HG03135 (cell line): ENCODE measurements at regions not wholly inside any gene's neighbourhood (a gene's known extent, or its start where the extent isn't known, plus 50 kb on each side); places are given as distances from the start of the nearest gene placed in this dataset.
"Not testable (repeated sequence)": the region's sequence is repeated elsewhere in the genome, so short reads cannot be mapped to it uniquely, and the experiment has no call there.

Experiments
- ATAC-seq: cut with Tn5 transposase; IDR thresholded peaks from one replicate; pipeline ENCODE4 v1.9.1; 2021; ENCODE audit warnings: mild to moderate bottlenecking, moderate library complexity; ENCODE audit not compliant: unreplicated experiment

DNA sequence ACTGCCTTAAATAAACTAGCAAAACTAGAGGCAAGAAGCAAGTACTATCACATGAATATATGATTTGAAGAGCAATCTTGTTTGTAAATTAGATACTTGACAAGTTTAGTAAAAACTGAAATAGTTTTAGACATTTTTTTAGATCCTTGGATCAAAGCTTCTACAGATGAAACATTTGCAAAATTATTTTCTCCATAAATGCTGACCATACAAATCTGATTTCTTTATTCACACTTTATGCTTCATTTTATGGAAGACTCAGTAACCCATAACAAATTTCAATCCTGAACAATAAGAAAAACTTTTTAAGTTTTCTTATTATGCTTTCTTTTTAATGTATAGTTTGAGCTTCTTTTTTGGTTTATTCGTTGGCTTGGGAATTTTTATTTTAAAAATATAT, 750.2 kb upstream of the SLITRK5 start:
- no peak for ATAC-seq

DNA sequence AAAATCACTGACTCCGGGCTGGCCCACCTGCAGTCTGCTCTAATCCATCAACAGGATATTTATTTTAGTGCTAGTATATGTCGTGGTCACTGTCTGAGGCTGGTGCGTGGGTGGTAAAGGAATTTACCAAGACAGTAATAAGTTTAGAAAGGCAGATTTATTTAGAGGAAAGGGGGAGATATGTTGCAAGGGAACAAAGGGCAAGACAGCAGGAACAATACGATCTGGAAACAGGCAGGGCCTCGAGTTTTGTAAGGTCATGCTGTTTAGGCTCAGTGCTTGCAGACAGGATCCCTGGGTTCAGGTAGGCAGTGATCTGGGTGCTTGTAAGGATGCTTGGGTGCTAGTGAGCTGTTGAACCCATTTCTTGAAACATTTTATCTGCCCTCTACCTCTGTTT, 748.2 kb upstream of the SLITRK5 start:
- ATAC-seq: no peak

DNA sequence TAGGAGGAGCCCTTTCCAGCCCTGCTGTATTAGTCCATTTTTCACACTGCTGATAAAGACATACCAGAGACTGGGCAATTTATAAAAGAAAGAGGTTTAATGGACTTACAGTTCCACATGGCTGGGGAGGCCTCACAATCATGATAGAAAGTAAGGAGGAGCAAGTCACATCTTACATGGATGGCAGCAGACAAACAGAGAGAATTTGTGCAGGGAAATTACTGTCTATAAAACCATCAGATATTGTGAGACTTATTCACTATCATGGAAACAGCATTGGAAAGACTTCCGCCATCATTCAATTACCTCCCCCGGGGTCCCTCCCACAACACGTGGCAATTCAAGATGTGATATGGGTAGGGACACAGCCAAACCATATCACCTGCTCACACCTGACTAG, 744.3 kb upstream of the SLITRK5 start:
- ATAC-seq: not testable (repeated sequence)

DNA sequence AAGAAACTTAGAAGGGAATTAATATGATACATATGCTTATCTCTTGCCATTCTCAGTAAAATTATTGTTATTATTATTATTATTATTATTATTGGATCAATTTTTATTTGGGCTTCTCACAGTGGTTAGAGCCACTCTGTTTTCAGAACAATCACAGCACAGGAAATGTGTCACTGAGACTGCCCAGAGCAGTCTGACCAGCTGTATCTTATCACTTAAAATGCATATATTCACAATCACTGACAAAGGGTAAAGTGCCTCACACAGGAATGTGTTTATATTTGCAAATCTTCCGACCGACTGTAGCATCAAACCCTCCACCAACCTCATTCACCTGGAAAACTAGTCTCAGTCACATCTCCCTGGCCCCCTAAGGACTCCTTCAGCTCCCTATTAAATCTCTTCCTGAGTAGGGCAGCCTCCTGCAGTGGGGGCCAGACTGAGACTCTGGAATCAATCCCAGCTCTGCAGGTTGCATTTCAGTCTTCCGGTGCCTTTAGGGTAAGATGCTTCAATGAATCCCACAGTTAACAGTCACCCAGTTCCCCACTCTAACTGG, 738.3 kb upstream of the SLITRK5 start:
- ATAC-seq: no peak

DNA sequence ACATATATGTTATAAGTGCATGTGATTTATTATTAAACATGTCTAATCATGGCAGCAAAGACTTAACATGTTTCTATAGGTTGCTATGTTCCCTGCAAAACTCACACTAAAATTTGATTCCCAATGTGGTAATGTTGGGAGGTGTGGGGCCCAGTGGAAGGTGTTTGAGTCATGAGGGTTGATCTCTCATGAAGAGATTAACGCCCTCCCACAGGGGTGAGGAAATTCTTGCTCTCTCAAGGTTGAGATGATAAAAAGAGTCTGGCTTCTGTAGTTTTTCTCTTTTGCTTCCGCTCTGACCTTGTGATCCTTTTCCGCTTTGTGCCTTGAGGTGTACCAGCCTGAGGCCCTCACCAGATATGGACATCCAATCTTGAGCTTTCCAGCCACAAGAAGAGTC, 737.5 kb upstream of the SLITRK5 start:
- ATAC-seq: no peak

DNA sequence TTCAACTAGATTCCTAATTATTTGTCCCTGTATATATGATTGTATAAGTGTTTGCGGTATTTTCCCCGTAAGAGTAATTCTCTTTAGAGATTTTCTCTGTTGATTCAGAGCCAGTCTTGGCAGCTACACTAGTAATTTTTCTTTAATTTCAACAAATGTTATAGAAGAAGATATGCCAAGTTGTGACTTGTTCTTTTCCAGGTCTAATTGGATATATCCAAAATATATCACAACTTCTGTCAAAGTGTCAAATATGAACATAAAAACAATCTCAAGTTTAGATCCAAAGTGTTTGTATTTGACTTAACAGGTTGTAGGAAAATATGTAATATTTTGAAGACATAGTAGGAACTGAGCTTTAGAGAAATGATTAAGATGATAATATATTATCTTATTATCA, 733.9 kb upstream of the SLITRK5 start:
- ATAC-seq: no peak

DNA sequence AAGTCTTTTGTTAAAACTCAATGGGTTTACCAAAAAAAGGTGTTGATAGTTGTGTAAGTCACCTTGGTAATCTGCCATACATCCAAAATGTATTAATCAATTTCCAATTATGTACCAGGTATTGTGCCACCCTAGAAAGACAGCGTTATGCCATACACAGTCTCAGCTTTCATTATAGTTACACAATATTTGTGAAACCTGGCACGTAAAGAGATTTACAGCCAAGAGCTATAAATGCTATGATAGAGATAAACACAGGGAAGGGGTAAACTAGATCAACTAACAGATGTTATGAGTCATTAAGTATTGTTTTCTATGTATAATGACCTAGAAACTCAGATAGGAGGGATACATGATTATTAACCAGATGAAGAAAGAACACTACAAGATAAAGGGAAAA, 725.6 kb upstream of the SLITRK5 start:
- ATAC-seq: no peak

DNA sequence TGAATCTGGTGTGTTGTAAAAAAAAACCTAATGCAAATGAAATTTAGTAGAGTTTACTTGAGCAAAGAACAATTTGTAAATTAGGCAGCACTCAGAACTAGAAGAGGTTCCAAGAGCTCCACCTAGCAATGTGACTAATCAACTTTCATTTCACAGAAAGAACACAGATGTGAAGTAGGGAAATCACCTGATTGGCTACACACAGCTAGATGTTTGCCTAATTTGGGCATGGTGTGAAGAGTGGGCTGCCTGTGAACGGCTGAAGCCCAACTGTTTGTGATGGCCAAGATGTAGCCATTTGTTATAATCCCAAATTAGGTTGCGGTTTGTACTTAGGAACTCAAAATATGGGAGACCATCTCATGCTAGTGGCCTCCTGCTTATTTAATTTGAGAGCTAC, 724.4 kb upstream of the SLITRK5 start:
- ATAC-seq: no peak

DNA sequence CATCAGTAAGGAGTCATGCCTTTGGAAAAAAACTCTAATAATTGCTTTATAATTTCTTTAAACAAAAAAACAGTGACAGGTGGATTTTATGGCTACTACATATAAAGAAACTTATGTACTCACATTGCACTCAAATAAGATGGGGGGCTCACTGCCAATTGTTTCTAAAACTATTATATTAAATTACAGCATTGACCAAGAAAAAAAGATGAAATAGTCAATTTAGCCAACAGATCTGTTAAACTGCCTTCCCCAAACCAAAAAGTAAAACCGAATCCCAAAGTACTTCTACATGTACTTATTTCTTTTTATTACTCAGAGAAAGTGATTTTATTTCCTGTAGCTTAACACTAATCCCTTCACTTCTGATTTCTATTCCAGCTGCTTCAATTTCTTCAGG, 716.8 kb upstream of the SLITRK5 start:
- no peak for ATAC-seq

DNA sequence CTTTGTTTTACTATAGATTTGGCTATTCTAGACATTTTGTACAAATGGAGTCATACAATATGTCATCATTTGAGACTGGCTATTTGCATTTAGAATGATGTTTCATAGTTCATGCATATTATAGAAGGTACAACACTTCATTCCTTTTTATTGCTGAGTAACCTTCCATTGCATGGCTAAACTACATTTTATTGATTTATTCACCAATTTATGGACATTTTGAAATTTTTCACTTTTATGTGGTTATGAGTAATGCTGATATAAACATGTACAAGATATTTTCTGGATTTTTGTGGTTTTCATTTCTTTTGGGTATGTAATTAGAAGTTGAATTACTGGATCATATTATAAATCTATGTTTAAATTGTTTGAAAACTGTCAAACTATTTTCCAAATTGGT, 710.3 kb upstream of the SLITRK5 start:
- no peak for ATAC-seq

DNA sequence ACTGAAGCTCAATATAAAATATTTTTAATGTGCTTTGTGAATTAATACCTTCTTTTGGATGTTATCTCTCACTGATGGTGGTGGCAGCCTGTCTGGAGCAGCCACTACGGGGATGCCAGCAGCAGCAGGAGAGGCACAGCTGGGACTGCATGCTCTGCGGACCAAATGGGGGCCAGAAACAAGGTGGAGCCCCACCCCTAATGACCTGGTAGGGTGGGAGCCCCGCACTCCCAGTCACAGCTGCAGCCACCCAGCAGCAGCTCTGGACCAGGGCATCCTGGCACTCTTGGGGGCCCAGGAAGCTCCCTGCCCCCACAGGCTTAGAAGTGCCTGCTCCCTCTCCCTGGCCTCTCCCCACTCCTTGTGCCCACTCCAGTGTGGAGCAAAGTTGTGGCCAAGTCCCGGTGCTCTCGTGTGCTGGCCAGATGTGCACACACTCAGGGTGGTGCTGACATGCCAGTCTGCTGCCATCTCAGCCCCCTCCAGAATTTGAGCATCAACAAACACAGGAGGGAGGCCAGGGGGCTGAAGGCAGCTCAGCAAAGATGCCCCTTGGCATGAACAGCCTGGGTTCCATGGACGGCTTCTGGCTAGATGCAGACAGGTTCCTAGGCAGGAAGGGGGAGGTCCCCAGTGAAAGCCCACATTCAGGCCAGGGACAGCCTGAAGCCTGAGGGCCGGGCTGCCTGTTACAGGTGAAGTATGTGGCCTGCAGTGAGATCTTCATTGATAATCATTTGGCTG, 696.7 kb upstream of the SLITRK5 start:
- no peak for ATAC-seq

DNA sequence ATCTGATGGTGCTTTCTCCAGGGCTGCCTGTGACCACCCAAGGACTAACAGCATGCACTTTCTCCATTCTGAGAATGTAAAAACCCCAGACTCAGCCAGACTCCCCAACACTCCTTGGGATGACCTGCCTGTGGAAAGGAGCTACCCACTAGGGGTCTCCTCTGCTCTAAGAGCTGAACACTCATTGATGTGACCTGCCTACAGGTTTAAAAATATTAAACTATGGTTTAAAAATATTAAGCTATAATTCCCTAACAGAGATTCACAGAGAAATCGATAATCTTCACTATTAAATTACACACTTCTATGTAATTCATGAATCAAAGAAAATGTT, 696.2 kb upstream of the SLITRK5 start:
- no peak for ATAC-seq

DNA sequence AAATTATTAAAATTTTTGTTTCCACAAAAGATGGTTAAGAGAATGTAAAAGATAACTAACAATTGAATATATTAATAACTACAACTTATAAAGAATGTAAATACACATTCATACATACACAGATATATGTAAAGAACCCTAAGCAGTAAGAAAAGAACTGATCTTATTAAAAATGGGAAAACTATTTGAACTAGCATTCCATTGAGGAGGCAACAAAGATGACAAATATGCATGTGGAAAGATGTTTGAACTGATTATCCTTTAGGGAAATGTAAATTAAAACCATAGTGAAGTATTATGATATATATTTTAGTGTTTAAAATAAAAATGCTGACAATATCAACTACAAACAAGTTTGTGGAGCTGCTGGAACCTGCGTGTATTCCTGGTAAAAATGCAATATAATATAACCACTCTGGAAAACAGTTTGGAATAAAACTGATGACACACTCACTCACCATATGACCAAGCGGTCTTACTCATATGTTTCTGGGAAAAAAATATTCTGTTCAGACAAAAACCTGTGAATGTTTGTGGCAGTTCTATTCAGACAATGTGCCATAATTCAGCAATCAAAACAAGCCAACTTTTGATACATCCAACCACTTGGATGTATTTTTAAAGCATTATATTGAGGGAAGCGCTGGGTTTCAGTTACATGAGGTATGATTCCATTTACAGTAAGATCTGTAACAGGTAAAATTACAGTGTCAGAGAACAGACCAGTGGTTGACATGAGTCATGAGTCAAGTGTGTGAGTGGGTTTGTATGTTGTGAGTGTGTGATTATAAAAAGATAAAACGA, 694.4 kb upstream of the SLITRK5 start:
- no peak for ATAC-seq

DNA sequence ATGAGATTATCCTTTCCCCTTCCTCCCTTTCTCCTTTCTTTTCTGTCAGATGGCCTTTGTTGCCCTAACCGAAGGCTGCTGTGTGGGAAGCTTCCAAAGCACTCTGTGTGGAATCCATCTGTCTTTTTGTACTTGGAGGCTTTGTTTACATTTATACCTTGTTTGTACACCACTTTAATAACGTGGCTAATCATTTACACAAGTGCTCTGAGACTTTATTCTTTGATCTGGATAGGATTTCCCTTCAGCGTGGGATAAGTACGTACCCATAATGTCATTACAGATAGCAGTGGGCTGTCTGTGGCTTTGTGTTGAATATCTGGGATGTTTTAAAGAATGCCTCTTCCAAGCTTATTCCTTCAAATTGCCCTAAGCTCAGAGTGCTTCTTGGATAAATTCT, 684.7 kb upstream of the SLITRK5 start:
- no peak for ATAC-seq

DNA sequence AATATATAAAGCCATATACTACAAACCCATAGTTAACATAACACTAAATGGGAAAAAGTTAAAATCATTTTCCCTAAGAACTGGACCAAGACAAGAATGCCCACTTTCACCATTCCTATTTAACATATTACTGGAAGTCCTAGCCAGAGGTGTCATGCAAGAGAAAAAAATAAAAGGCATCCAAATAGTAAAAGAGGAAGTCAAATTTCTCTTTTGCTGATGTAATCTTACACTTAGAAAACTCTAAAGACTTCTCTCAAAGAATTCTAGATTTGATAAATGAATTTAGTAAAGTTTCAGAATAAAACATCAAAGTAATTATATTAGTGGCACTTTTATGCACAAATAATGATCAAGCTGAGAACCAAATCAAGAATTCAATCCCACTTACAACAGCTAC, 678.9 kb upstream of the SLITRK5 start:
- no peak for ATAC-seq

DNA sequence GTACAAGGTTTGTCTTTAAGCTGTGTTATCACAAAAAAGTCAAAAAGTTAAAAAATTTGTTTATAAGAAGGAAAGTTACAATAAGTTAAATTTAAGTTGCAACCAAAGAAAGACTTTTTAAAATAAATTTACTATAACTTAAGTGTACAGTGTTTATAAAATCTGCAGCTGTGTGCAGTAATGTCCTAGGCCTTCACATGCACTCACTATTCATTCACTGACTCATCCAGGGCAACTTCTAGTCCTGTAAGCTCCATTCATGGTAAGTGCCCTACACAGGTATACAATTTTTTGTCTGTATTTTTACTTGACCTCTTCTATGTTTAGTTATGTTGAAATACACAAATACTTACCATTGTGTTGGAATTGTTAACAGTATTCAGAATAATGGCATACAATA, 667.9 kb upstream of the SLITRK5 start:
- ATAC-seq: no peak

DNA sequence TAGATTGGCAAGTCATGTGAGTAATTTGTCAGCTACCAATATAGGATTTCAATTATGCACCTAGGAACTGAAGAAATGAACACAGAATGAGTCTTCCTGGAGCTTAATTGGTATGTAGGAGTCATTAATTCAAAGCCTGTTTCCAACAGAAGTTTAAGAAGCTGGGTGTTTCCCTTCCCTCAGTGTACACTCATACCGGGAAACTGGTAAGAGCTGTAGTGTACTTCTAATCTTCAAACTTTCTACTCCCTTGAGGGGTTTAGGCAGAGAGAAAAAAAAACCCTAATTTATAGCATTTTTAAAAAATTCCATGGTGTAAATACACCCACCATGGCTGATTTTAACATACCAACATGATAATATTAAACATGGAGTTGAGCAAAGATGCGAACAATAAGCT, 665.7 kb upstream of the SLITRK5 start:
- no peak for ATAC-seq

DNA sequence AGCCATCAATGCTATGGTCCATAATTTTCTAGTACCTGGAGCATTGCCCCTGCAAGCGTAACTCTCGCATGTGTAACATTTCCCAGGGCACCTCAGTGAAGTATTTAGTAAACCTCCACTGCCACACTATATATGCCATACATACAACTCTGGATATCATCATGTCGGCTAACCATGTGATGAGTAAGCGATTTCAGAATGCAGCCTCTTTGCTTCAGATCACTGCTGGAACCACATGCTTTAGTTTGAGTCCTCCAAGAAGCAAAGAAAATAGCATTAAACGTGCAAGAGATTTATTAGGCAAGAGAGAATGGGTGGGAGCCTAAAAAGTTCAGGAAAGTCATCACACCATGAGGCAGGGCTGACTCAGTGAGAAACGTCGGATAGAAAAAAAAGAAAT, 635.6 kb upstream of the SLITRK5 start:
- ATAC-seq: no peak

DNA sequence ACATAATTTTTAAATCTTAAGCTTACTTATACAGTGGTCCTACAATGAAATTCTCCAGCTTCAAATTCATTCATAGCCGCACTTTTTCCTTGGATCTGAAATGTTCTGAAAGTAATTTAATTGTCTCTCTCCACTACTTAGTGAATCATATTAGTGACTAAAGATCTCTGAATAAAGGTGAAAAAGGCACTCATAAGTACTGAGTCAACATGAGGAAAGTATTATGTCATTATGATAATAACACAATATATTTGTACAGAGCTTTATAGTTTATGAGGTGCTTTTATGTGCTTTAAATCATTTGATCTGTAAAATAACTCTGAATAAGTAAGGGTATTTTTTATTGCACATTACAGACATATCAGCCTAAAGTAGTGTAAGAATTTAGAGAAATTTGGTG, 628.2 kb upstream of the SLITRK5 start:
- no peak for ATAC-seq

DNA sequence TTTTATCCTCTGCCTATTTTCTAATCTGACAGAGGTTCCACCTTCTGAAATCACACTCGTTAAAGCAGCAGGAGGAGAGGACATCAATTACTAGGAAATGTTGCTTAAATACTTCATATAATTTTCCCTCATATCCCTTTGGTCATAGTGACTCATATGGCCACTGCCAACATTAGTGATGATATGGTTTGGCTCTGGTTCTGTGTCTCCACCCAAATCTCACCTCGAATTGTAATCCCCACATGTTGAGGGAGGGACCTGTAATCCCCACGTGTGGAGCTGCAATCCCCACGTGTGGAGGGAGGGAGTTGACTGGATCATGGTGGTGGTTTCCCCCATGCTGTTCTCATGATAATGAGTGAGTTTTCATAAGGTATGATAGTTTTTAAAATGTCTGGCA, 618.4 kb upstream of the SLITRK5 start:
- no peak for ATAC-seq

DNA sequence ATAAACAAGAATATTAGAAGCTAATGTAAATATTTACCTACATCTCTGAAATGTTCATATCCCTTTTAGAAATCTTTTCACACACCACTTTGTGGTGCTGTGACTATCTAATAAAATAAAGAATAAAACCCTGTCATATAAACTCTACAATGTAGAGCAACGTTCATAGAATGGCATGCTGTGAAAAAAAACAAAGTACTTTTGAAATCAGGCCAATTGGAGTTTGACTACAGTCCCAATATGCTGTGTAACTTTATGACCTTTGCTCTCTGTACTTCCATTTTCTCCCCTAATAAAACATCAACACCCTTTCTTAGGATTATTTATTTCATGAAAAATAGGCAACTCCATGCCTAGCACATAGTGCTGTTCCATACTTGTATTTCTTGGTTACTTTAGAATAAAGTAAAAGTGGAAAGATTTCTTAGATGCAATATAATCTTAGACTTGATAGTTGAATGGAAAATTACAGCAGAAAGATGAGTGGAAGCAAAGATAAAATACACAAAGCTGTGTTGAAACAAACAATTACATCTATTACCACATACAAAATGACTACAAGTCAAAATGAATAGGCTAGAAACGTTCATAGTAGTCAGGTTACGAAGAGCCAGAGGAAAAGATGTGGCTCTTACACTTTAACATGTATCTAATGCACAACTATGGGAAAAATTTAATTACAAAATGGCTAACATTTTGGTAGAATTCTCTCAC, 613.2 kb upstream of the SLITRK5 start:
- no peak for ATAC-seq
